ENCODE measurements at regions not wholly inside any gene's neighbourhood (a gene's known extent, or its start where the extent isn't known, plus 50 kb on each side); places are given as distances from the start of the nearest gene placed in this dataset.
A peak's percentile ranks its signal among the peaks of the same experiment; 100 is the strongest.

GRCh38 chr5:125148706-125149105 lies 402.3 kb upstream of the ZNF608 start:
- TF ChIP-seq CTCF (conservative IDR thresholded peaks at IDR 0.05; ENCODE audit: control insufficient read depth, insufficient read depth, low read depth, low read length), result no peak
- peak; percentile 72 for DNase-seq (ENCODE audit: low read depth)
- no peak overlapping the region for H3K4me3 ChIP-seq (ENCODE audit: control insufficient read depth, low read depth, low read length)

DNA sequence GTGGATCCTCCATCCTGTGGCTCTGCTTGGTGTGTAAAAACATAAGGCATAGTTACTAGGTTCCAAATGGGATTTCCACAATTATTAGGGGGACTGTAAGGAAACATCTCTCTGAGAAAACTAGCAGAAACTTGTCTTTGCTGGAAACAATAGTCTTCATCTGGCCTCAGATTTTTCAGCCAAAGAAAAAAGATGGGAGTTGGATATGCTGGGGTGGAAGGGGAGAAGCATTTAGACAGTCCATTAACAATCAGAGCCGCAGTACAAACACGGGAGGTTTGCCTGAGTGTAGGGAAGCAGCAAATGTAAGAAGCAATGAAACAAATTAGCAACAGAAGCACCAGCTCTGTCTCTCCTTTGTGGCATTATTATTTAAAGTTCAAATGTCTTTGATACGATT lies 402.7 kb upstream of the ZNF608 start:
- no peak for DNase-seq (ENCODE audit: low read depth)
- no peak for TF ChIP-seq CTCF (conservative IDR thresholded peaks at IDR 0.05; ENCODE audit: control insufficient read depth, insufficient read depth, low read depth, low read length)
- H3K4me3 ChIP-seq (ENCODE audit: control insufficient read depth, low read depth, low read length), result no peak overlapping the region

- DNase-seq (ENCODE audit: low read depth), result no peak
- no peak overlapping the region for H3K4me3 ChIP-seq (ENCODE audit: control insufficient read depth, low read depth, low read length)
- TF ChIP-seq CTCF (conservative IDR thresholded peaks at IDR 0.05; ENCODE audit: control insufficient read depth, insufficient read depth, low read depth, low read length), result no peak
Measured at GRCh38 chr5:125149527-125149926, 403.1 kb upstream of the ZNF608 start.

GRCh38 chr5:125150041-125150669 lies 403.7 kb upstream of the ZNF608 start:
- DNase-seq (ENCODE audit: low read depth), result no peak
- H3K4me3 ChIP-seq (ENCODE audit: control insufficient read depth, low read depth, low read length), result no peak overlapping the region
- TF ChIP-seq CTCF (conservative IDR thresholded peaks at IDR 0.05; ENCODE audit: control insufficient read depth, insufficient read depth, low read depth, low read length), result no peak

GRCh38 chr5:125151150-125151900 lies 404.9 kb upstream of the ZNF608 start:
- no peak overlapping the region for H3K4me3 ChIP-seq (ENCODE audit: control insufficient read depth, low read depth, low read length)
- no peak for TF ChIP-seq CTCF (conservative IDR thresholded peaks at IDR 0.05; ENCODE audit: control insufficient read depth, insufficient read depth, low read depth, low read length)
- no peak for DNase-seq (ENCODE audit: low read depth)

GRCh38 chr5:125152044-125152443 lies 405.6 kb upstream of the ZNF608 start:
- no peak for DNase-seq (ENCODE audit: low read depth)
- no peak overlapping the region for H3K4me3 ChIP-seq (ENCODE audit: control insufficient read depth, low read depth, low read length)
- TF ChIP-seq CTCF (conservative IDR thresholded peaks at IDR 0.05; ENCODE audit: control insufficient read depth, insufficient read depth, low read depth, low read length), result no peak

Measured in fibroblast of mammary gland (primary cell).